Esophagus squamous epithelium (tissue), 5 donors: ENCODE measurements at regions not wholly inside any gene's neighbourhood (a gene's known extent, or its start where the extent isn't known, plus 50 kb on each side); places are given as distances from the start of the nearest gene placed in this dataset.

Experiments
- DNase-seq: peaks from one replicate; lab custom pipeline; 2025; lab: John Stamatoyannopoulos, UW
- H3K27ac ChIP-seq, 4 donors: fragments of 200-600 bp; sonication (generic); one replicate each; pipeline ENCODE4 v1.5.1; 2016 to 2019; ENCODE audit warnings: mild to moderate bottlenecking in 1 of 4
- H3K27me3 ChIP-seq, 4 donors: fragments of 200-600 bp; sonication (generic); 1 replicate in 3 of 4; 2 replicates in 1 of 4; pipeline versions ENCODE4 v1.5.1 to v1.6.0; 2017 to 2021; ENCODE audit warnings: antibody characterized with exemption in 1 of 4
- H3K36me3 ChIP-seq, 3 donors: fragments of 200-600 bp; sonication (generic); one replicate each; pipeline ENCODE4 v1.5.1; 2016 to 2019
- H3K4me1 ChIP-seq, 3 donors: fragments of 200-600 bp; sonication (generic); one replicate each; pipeline ENCODE4 v1.5.1; 2017 to 2019
- H3K4me3 ChIP-seq, 4 donors: fragments of 200-600 bp; sonication (generic); 1 replicate in 3 of 4; 2 replicates in 1 of 4; pipeline ENCODE4 v1.5.1; 2016 to 2019; ENCODE audit warnings: mild to moderate bottlenecking in 2 of 4, moderate library complexity in 1 of 4
- H3K9me3 ChIP-seq, 3 donors: fragments of 200-600 bp; sonication (generic); one replicate each; pipeline ENCODE4 v1.5.1; 2016 to 2019
- POLR2A ChIP-seq, 4 donors: fragments of 450-650 bp; IDR thresholded peaks; one replicate each; pipeline ENCODE4 v1.6.1; 2017; ENCODE audit warnings: antibody characterized with exemption in 4 of 4, mild to moderate bottlenecking in 4 of 4, moderate library complexity in 3 of 4
- WGBS, 2 donors: methylation state at CpG; one replicate each; pipeline ENCODE4 v1.1.5; 2018; 5-methylcytosine and 5-hydroxymethylcytosine counted together
- intact Hi-C: fragments of 100-400 bp; cut with DNase I; formaldehyde crosslinking; loops from one replicate; pipeline ENCODE4 v1.15.0; 2022
- TF ChIP-seq, protein P1 (sequence below), 6 experiments: fragments of 450-650 bp in 4 of 6; fragments of 200-600 bp in 2 of 6; sonication (generic) in 2 of 6; IDR thresholded peaks; one replicate each; pipeline ENCODE4 v1.5.1; 2016 to 2019; ENCODE audit warnings: antibody characterized with exemption in 6 of 6, mild to moderate bottlenecking in 4 of 6, moderate library complexity in 4 of 6
- donor health status: DM: yes; HTN: yes; CAD: no.

DNA sequence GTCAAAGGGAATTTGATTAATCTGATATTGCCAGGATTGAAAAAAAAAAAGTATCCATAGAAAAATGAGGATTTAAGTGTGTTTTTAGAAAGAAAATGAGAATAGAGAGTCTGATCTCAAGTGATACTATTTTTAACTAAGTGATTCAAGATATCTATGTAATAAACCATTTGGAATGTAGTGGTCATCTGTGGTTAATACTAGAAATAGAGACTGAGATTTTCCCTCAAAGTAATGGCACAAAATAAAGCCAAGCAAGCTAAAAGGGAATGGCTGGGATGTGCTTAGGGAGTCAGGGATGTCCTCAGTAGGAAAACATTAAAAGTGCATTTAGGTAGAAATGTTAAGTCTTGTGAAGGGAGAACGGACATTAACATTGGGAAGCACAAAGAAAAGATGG is 90.6 kb downstream of the FBXO4 start:
- TF ChIP-seq, protein P1, sequence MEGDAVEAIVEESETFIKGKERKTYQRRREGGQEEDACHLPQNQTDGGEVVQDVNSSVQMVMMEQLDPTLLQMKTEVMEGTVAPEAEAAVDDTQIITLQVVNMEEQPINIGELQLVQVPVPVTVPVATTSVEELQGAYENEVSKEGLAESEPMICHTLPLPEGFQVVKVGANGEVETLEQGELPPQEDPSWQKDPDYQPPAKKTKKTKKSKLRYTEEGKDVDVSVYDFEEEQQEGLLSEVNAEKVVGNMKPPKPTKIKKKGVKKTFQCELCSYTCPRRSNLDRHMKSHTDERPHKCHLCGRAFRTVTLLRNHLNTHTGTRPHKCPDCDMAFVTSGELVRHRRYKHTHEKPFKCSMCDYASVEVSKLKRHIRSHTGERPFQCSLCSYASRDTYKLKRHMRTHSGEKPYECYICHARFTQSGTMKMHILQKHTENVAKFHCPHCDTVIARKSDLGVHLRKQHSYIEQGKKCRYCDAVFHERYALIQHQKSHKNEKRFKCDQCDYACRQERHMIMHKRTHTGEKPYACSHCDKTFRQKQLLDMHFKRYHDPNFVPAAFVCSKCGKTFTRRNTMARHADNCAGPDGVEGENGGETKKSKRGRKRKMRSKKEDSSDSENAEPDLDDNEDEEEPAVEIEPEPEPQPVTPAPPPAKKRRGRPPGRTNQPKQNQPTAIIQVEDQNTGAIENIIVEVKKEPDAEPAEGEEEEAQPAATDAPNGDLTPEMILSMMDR (IDR thresholded peaks at IDR 0.05): no peak
- TF ChIP-seq POLR2A (IDR thresholded peaks at IDR 0.05): no peak
- Histone ChIP-seq H3K27me3 (no peaks in the 10 kb centered on the region), H3K9me3 (no peaks in the 10 kb centered on the region), H3K4me3 (no peak overlapping the region), H3K4me1 (no peaks in the 10 kb centered on the region), H3K27ac (no peak overlapping the region), H3K36me3 (no peaks in the 10 kb centered on the region)
- WGBS, 2 donors: 59 to 74% methylated on average over 1 of the region's 1 CpG
- intact Hi-C loops: no loop called here
- no peak for DNase-seq

DNA sequence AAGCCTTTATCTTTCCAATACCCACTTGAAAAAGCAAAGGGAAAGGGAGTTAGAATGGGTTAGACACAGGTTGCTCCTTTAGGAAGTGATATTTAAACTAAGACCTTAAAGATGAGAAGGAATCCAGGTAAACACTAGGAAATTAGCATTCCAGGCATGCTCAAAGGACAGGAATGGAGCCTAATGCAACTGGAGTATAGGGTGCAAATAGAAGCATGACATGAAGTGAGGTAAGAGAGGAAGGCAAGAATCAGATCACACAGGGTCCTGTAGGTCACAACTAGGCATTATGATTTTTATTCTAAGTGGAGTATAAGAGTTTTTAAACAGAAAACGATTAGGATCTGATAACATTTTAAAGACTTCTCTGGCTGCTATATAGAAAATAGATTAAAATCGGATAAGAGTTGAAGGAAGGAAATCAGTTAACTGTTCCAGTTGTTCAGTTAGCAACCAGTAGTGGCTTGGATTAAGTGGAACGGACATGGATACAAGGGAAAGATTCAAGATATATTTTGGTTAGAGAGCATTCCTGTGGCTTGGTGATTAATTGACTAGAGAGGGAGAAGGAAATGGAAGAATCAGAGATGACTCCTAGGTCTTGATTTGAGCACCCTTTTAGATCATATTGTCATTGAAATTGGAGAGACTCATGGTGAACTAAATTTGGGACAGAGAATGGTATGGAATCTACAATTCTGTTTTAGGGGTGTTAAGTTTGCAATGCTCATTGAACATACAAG is 95.9 kb downstream of the FBXO4 start:
- Histone ChIP-seq H3K4me1 (no peaks in the 10 kb centered on the region), H3K36me3 (no peaks in the 10 kb centered on the region), H3K4me3 (no peak overlapping the region), H3K27ac (no peak overlapping the region), H3K27me3 (no peaks in the 10 kb centered on the region), H3K9me3 (no peaks in the 10 kb centered on the region)
- 63 to 69% methylated on average over 3 of the region's 3 CpGs for WGBS, 2 donors
- TF ChIP-seq, protein P1 (IDR thresholded peaks at IDR 0.05): no peak
- TF ChIP-seq POLR2A (IDR thresholded peaks at IDR 0.05): no peak
- no peak for DNase-seq
- intact Hi-C loops: no loop called here

DNA sequence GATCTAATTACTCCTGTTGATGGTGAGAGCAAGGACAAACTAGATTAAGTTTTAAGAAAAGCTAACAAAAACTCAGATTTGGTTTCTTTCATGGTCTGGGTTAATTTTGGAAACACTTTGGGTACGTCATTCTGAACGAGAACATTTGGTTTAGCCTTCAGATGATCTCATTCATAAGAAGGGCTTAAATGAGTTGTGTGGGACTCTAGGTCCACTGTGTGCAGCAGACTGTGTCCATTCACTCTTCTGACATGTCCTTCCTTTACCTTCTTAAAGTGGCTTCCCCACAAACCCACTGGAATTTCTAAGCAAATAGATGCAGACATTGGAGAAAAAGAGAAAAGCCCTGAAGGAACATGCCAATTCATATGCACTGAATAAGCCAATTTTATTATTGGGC is 96.8 kb downstream of the FBXO4 start:
- no peaks in the 10 kb centered on the region for H3K27me3 ChIP-seq
- no peaks in the 10 kb centered on the region for H3K9me3 ChIP-seq
- intact Hi-C loops: no loop called here
- 31 to 51% methylated on average over 2 of the region's 2 CpGs for WGBS, 2 donors
- H3K4me3 ChIP-seq: no peak overlapping the region
- no peak for DNase-seq
- H3K36me3 ChIP-seq: no peaks in the 10 kb centered on the region
- no peak overlapping the region for H3K27ac ChIP-seq
- TF ChIP-seq, protein P1 (IDR thresholded peaks at IDR 0.05): no peak
- no peak for TF ChIP-seq POLR2A (IDR thresholded peaks at IDR 0.05)
- H3K4me1 ChIP-seq: no peaks in the 10 kb centered on the region

DNA sequence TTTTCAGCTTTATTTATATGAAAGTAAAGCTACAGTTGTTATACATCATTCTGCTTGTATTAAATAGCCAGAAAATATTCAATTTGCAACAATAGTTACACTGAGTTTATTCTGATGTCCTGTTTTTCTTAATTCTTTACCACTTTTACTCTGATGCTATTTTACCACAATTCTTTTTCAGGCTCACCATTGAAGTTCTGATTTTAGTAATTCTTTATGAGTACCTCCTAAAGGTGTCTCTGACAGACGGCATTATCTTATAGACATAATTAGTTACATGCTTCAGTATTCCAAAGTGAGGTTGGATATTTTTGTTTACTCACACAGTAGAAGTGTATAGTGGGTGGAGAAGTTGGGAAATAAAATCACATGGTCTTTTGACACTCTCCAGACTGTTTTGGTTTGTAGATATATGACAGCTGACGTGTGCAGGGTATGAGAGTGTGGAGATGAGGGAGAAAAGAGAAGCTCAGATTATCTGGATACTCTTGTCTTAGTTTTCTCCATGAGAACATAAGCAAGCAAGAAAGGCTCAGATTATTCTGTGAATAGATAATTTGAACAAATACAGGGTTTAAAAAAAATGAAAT is 97.4 kb downstream of the FBXO4 start:
- TF ChIP-seq, protein P1 (IDR thresholded peaks at IDR 0.05): no peak
- no peak for TF ChIP-seq POLR2A (IDR thresholded peaks at IDR 0.05)
- no peaks in the 10 kb centered on the region for H3K36me3 ChIP-seq
- no peaks in the 10 kb centered on the region for H3K27me3 ChIP-seq
- no peak overlapping the region for H3K27ac ChIP-seq
- no peak overlapping the region for H3K4me3 ChIP-seq
- no peaks in the 10 kb centered on the region for H3K4me1 ChIP-seq
- 40 to 50% methylated on average over 2 of the region's 2 CpGs for WGBS, 2 donors
- DNase-seq: no peak
- no peaks in the 10 kb centered on the region for H3K9me3 ChIP-seq
- intact Hi-C loops: no loop called here

DNA sequence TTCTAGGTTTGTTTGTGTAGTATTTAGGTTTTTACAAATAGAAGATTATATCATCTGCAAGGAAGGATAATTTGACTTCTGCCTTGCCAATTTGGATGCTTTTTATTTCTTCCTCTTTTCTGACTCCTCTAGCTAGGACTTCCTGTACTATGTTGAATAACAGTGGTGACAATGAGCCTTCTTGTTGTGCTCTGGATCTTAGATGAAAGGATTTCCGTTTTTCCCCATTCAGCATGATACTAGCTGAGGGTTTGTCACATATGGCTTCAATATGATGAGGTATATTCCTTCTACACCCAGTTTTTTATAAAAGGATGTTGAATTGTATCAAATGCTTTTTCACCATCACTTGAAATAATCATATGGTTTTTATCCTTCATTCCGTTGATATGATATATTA is 101.4 kb downstream of the FBXO4 start:
- intact Hi-C loops: no loop called here

More for the DNA sequence above, 101.4 kb downstream of the FBXO4 start:
- Histone ChIP-seq H3K27me3 (no peaks in the 10 kb centered on the region), H3K4me1 (no peaks in the 10 kb centered on the region), H3K27ac (no peak overlapping the region), H3K4me3 (no peak overlapping the region), H3K36me3 (no peaks in the 10 kb centered on the region), H3K9me3 (no peaks in the 10 kb centered on the region)
- WGBS, 2 donors: 63 to 82% methylated on average over 2 of the region's 2 CpGs
- no peak for DNase-seq
- TF ChIP-seq, protein P1 (IDR thresholded peaks at IDR 0.05): no peak
- TF ChIP-seq POLR2A (IDR thresholded peaks at IDR 0.05): no peak
